GM21526 (cell line): ENCODE measurements at regions not wholly inside any gene's neighbourhood (a gene's known extent, or its start where the extent isn't known, plus 50 kb on each side); places are given as distances from the start of the nearest gene placed in this dataset.
"Not testable (repeated sequence)": the region's sequence is repeated elsewhere in the genome, so short reads cannot be mapped to it uniquely, and the experiment has no call there.

Experiments used
- ATAC-seq: cut with Tn5 transposase; IDR thresholded peaks from one replicate; pipeline ENCODE4 v1.9.1; 2021; ENCODE audit warnings: moderate library complexity; ENCODE audit not compliant: unreplicated experiment, low FRiP score

DNA sequence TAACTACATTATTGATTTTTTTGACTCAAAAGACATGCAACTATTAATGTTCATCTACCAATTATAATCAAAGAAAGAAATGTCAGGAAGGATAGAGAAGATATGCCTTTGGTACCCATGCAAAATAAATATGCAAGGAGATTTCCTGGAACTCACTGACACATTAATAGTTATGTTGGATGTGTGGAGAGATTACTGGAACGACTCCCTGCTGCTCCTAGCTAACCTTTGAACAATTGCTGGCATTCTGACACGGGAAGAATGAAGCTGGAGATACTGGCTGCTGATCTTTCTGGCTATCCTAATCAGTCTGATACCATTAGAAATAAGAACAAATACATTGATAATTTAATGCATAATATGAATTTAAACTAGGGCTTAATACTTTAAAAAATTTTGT is 507.9 kb upstream of the NRG3 start:
- no peak for ATAC-seq

DNA sequence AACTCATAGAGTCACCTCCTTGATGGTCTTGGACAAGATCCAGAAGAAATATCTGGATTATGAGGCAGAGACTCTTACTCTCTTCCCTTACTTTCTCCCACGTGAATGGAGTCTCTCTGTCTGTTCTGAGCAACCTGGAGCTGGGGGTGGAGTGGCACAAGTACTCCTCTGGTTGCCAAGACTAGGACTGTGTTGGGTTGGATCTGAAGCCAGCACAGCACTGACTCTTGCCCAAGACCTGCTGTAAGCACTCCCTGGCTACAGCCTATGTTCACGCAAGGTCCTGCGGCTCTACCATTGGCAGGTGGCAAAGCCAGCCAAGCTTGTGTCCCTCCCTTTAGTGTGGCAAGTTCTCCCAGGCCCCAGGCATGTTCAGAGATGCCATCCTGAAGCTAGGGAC is 488.2 kb upstream of the NRG3 start:
- no peak for ATAC-seq

DNA sequence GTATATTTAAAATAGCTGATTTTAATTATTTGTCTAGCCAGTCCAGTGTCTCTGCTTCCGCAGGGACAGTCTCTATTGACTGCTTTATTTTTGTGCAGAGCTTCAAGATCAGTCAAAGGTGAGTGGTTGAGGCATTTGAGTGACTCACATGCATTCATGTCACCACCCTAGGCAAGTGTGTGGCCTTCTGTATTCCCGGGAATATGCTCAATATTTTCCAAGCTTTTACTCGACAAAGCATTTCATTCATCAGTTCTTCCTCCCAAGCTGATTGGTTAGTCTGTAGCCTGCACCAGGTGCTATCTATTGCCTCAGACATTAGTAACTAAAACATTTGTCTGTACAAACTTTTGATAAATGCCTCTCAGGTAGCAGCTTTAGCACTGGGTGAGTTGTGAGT is 471.5 kb upstream of the NRG3 start:
- ATAC-seq: no peak

DNA sequence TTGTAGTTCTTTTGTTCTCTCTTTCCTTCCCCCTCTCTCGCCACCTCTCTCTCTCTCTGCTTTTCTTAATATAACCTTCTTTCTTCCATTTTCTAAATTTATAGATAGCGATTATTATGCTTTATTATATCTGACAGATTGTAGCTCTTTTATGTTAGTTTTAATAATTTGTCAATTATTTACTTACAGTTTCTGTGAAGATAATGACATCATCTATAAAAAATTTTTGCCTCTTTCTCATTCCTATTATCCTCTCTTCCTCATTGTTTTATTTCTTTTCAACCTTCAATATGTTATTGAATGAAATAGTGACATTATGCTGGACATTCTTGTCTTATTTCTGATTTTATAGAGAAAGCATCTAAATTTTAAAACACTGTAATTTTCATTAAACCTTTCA is 469.6 kb upstream of the NRG3 start:
- ATAC-seq: no peak

DNA sequence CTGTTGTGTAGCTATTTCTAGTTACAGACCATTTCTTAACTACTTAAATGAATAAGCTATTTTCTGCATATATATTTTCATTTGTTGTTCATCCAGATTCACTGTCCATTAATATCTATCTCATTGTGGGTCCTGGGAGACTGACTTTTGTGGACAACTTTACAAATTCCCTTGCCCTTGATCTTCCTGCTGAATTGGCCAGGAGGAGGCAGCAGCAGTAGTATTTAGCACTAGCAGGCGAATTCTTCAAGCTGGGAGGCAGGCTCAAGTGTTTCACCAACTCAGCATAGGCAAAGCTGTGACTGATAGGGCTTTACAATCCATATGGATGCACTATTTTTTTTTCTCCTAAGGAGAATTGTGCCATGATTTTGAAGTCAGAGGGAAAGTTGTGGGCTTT is 461.0 kb upstream of the NRG3 start:
- ATAC-seq: no peak

DNA sequence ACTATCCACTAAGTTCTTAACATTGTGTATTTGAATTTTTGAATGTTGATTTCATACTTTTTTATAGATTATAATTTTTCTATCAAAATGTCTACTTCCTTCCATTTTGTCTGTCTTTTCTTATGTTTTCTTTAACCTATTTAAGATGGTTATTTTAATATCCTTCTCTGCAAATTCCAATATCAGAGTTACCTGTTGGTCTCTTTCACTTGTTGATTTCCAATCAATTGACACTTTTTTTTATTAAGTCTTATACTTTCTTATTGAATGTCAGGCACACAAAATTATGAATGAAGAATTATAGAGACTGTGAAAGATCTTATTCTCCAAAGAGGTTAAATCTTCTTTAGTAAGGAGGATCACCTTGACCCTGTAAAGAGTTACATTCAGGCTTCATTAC is 448.3 kb upstream of the NRG3 start:
- ATAC-seq: no peak

DNA sequence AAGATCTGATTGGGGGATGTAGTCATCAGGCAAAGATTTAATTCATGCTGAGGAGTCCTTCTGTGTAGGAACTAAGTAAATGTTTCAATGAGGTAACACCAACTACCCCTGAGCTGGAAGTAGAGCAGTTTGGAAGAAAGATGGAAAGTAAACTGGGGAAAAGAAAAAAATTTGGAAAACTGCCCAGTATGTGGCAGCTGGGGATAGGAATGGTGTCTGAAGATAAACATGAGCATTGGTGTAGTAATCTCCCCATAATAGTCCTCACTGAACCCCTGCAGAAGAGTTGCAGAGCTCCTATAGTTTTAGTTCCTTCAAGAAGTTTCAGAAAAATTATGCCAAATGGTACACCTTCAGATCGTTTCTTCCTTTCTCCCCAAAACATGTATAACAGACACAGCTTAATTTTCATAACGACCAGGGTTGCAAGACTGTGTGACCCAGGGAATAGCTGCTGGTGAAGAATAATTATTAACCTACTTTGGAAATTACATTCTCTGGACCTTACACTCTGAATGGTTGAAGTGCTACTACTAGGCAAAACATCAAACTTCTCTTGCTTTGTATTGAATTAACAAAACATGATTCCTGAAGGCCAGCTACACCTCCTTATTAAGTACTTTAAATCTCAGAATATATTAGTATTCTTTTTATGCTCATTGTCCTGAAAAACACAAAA is 446.4 kb upstream of the NRG3 start:
- ATAC-seq: no peak

DNA sequence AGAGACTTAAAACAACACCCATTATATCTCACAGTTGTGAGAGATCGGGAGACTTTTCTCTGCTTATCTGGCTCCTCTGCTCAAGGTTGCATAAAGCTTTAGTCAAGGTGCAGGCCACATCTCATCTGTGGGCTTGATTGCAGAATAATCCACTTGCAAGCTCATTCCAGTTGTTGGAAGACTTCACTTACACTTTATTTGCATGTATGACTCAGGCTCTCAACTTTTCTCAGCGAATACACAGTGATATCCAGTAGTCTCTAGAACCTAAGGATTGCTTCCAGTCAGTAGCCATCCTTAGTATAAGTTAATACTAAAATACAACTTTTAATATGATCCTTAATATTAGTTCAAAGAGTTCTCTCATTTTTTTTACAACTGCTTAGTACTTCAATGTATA is 435.5 kb upstream of the NRG3 start:
- ATAC-seq: no peak

DNA sequence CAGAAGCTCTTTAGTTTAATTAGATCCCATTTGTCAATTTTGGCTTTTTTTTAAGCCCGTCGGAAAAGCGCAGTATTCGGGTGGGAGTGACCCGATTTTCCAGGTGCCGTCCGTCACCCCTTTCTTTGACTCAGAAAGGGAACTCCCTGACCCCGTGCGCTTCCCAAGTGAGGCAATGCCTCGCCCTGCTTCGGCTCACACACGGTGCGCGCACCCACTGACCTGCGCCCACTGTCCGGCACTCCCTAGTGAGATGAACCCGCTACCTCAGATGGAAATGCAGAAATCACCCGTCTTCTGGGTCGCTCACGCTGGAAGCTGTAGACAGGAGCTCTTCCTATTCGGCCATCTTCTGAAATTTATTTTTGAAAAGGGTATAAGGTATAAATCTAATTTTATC is 433.4 kb upstream of the NRG3 start:
- ATAC-seq: not testable (repeated sequence)

DNA sequence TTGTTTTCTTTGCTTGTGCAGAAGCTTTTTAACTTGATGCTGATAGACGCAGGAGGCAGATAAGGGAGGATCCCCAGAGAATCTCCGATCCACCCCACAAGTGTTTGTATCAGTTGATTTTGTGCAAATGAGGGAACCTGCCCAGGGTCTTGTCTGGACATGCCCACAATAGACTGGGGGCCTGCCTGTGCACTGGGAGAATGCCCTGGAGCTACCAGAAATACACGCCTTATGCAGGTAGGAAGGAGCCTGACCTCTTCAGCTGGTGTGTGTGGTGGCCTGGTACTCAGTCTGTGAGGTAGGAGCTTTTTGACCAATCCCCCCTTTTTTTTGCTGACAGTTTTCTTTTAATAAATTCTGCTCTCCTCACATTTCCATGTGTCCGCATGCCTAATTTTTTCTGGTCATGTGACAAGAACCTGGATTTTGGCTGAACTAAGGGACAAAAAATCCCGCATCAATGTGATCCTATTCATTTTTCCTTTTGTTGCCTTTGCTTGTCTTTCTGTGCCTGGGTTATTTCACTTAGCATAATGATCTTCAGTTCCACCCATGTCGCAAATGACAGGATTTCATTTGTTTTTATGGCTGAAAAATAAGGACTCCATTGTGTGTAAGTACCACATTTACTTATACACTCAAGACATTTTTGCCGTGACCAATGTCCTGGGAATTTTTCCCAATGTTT is 430.6 kb upstream of the NRG3 start:
- no peak for ATAC-seq

DNA sequence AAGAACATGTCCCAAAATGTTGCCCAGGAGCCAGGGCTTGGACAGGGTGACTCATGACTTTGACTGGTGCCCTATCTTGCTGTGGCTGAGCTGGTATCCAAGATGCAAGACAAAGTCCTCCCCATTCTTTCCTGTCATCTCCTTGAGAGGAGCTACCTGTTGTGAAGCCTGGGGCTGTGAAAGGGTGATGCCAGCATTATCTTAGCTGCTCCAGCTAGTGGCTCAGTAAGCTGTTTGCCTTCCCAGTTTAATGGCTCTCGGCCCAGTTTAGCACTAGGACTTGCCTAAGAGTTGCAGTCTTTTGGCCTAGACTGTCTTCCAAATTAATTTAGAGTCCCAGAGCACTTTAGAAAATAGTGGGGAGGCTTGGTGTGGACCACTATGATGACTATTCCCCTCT is 424.3 kb upstream of the NRG3 start:
- no peak for ATAC-seq

DNA sequence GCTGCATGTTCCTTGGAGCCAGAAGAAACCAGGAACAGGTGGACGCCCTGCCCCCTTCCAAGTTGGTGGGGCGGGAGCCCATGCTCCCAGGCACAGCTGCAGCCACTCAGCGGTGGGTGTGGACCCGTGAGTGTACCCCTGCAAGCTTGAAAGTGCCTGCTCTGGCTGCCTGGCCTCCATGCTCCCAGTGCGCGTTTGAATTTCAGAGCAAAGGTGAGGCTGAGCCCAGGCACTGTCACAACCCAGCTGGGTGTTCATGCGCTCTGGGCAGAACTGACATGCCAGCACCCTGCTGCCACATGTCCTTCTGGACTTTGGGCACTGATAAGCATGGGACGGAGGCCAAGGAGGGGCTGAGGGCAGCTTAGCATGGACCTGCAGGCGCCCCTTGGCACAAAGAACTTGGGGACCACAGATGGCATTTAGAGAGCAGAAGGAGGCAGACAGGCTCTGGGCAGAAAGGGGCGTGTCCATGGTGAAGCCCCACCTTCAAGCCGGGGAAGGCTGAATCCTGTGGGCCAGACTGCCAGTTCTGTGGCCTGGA is 402.0 kb upstream of the NRG3 start:
- ATAC-seq: no peak

DNA sequence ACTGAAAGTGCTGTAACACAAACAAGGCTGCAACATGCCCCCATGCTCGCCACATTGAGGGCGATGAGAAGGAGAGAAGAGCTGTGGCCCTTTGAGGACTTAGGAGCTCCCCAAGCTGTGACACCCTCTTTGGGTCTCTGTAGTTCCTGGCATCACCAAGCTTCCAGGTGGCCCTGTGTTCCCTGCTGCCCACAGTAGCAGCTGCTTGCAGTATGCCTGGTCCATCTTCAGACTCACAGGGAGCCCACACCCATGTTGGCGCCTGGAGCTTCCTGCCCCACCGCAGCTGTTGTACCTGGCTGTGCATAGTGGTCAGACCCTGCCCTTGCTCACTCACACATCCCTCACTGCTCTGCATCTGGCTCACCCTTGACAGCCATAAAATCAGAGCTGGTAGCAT is 401.2 kb upstream of the NRG3 start:
- no peak for ATAC-seq

DNA sequence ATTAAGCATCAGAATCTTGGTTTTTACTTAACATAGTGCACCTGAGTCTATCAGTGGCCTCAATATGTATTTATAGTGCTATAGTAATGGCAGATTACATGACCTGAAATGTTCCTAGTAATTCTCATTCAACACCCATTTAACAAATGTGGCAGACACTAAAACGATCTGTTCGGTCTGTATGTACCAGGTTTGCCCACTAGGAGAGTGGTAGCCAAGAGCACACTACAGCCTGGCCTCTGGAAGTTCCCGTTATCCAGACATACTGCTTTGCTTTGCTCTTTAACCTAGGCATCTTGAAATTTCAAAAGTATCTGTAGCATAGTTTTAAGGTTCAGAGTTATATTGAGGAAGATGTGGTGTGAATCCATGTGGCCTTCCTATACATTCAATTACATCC is 395.7 kb upstream of the NRG3 start:
- ATAC-seq: no peak

DNA sequence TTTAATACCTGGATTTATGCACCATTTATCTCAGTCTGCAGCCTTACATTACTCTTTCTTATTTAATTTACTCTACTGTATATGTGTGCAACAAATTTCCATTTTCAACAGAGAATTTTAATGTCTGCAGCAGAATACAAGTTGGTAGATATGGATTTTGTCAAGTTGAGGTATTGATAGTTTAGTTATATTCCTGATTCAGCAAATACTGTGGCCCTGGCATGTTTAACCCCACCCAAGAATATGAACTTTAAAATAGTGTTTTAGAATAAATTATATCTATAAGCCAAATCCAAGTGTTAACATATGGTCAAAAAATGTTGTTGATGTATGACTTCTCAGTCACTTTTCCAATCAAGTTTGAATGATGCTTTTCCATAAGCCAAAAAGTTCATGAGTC is 378.4 kb upstream of the NRG3 start:
- ATAC-seq: no peak

DNA sequence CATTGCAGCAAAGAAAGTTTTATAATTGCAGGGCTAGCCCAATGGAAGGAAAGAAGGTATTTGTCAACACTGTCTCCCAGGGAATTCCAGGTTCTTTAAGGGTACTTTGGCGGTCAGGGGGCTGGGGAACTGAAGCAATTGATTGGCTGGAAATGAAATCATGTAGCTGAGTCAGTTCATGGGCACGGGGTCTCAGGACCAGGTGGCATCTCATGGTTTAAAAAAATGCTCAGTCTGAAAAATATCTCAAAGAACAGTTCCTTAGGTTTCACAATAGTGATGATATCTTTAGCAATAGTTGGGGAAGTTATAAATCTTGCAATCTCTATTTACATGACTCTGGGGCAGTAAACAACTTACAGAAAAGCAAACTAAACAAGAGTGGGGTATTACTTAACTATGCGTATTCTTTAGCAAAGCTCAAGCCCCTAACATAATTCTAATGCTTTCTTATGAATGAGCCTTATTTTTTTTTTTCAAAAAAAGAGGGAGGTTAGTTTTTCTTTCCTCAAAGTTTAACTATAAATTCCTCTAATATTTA is 376.9 kb upstream of the NRG3 start:
- no peak for ATAC-seq

DNA sequence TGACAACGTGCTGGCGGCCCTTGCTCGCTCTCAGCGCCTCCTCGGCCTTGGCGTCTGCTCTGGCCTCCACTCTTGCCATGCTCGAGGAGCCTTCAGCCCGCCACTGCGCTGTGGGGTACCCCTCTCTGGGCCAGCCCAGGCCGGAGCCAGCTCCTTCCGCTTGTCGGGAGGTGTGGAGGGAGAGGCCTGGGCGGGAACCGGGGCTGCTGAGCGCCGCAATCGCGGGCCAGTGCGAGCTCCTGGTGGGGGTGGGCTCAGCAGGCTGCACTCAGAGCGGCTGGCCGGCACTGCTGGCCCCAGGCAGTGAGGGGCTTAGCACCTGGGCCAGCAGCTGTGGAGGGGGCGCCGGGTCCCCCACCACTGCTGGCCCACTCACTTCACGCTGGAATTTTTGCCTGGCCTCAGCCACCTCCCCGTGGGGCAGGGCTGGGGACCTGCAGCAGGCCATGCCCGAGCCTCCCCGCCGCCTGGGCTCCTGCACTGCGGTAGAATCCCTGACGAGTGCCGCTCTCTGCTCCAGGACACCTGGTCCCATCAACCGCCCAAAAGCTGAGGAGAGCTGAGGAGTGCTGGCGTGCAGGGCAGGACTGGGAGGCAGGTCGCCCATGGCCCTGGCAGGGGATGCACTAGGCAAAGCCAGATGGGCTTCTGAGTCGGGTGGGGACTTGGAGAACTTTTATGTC is 372.2 kb upstream of the NRG3 start:
- no peak for ATAC-seq

DNA sequence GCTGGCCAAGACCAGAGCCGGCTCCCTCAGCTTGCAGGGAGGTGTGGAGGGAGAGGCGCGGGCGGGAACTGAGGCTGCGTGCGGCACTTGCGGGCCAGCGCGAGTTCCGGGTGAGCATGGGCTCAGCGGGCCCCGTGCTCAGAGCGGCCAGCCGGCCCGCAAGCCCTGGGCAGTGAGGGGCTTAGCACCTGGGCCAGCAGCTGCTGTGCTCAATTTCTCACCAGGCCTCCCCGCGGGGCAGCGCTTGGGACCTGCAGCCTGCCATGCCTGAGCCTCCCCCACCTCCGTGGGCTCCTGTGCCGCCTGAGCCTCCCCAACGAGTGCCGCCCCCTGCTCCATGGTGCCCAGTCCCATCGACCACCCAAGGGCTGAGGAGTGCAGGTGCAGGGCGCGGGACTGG is 369.2 kb upstream of the NRG3 start:
- ATAC-seq: not testable (repeated sequence)

DNA sequence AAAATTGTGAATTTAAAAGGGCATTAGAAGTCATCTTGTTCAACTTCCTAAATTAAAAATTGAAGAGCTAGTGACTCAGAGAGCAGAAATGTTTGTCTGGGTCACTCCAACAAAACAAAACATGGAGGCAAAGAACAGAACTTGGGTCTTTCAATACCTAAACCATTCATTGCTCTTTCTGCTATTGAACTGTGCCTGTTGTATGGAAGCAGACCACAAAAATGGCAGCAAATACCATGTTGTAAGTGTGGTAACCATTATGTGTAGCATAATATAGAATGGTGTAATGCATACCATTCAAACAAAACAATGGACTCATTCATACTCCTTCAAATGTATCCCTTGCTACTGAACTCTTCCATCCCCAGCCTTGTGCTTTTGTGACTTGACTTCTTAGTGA is 360.2 kb upstream of the NRG3 start:
- no peak for ATAC-seq

DNA sequence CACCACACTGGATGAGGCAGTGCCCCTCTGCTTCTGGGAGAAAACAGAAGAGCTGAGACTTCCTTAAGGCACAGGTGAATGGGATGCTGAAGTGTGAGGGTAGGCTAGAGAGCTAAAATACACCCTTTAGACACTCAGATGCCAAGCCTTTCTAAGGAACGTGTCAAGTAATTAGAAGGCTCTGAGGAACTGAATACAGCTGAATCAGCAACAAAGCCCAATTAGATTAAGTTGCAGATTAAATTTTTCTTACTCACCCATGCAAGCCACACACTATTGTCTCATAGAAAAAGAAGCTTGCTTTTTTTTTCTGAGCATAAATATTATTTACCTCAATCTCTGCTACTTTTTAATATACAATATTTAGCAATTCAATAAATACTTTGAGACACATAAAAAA is 354.3 kb upstream of the NRG3 start:
- no peak for ATAC-seq

DNA sequence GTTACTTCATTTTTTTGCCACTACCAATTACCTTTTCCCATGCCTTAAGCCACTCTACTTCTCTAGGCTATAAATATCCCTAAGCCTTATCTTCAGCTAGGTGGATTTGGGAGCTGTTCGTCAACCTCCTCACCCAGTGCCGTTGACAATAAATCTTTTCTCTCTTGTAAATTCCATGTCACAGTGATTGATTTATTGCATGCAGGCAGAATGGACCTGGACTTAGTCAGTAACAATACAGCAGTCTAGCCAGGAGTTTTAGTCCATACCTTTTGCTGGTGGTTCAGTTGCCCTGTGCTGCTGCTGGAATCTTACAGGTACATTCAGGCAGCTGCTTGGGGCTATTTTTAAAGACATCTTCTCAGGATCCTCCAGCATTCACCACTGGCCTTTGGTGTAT is 350.5 kb upstream of the NRG3 start:
- ATAC-seq: no peak

DNA sequence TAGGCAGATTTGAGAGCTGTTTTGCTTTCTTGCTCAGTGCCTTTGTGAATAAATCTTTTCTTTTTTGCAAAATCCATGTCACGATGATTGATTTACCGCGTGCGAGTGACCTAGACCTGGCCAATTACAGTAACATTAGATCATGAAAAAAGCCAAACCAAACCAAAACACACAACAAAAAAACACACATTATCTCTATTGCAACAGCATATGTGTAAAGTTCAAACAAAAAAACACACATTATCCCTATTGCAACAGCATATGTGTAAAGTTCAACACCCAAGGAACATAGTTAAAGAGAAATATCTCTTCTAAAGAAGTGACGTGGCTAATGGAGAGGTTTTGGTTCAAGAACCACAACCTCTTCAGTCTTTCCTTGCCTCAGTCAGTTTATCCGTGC is 342.6 kb upstream of the NRG3 start:
- no peak for ATAC-seq
